Bronchial epithelial cell (primary cell): ENCODE measurements at regions not wholly inside any gene's neighbourhood (a gene's known extent, or its start where the extent isn't known, plus 50 kb on each side); places are given as distances from the start of the nearest gene placed in this dataset.
A peak's percentile ranks its signal among the peaks of the same experiment; 100 is the strongest.

Experiments used
- DNase-seq: peaks from one replicate; pipeline ENCODE4 v3.0.0-alpha.2; 2010; ENCODE audit warnings: low read depth
- FAIRE-seq: peaks from 2 replicates; lab custom pipeline; 2011; peaks lifted over from hg19 to GRCh38; lab: Jason Lieb, UNC
- H3K27me3 ChIP-seq: 2 replicates; pipeline ENCODE4 v1.5.1; 2011; ENCODE audit warnings: low read length; ENCODE audit not compliant: control insufficient read depth, insufficient read depth
- H3K36me3 ChIP-seq: 2 replicates; pipeline ENCODE4 v1.5.1; 2011; ENCODE audit warnings: low read length; ENCODE audit not compliant: control insufficient read depth, insufficient read depth
- H3K4me3 ChIP-seq: 2 replicates; pipeline ENCODE4 v1.5.1; 2011; ENCODE audit warnings: mild to moderate bottlenecking, low read depth, low read length, control low read depth
- TF ChIP-seq, protein P1 (sequence below): IDR thresholded peaks from 2 replicates; pipeline ENCODE4 v1.5.1; 2011; ENCODE audit warnings: mild to moderate bottlenecking, moderate library complexity, low read length, control low read depth, inconsistent platforms; ENCODE audit not compliant: insufficient read depth, severe bottlenecking

GRCh38 chr2:67289921-67290371, 107.2 kb upstream of the ETAA1 start:
- FAIRE-seq: no peak
- peak; percentile 98 for DNase-seq
- no peak overlapping the region for H3K4me3 ChIP-seq

DNA sequence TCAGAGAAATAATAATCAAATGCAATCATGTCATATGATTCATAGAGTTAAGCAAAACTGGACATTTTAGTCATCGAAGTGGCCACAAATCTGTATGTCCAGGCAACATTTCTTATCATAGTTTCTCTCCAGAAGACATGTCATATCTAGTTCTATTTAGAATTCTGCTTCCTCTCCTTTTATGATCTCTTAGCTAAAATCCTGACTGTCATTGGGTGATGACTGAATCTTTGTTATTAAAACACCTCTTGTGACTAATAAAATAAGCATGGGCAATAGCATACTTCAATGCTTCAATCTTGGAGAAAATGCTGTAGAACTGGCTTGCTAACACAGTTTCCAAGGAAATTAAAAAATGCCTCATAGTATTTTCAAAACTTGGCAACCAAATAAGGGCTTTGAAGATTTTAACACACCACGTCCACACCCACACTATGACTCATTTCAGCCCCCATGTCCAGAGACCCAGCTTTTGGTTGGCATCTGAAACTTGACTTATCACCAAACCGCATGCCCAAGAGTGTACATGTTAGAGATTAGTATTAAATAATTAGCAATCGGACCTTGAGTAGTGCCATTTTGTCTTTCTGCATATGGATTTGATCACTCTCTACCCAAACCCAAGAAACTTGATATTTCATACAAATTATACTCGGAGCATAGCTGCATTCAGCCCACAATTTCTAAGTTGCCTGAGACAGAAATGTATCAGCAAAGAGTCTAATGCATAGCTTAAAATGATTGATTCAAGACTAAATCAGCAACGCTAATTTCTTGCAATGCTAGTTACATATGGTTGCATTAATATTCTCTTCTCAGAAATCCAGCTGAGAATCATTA, 106.5 kb upstream of the ETAA1 start:
- Histone ChIP-seq H3K36me3 (no peaks in the 10 kb centered on the region), H3K4me3 (no peak overlapping the region), H3K27me3 (no peaks in the 10 kb centered on the region)
- TF ChIP-seq, protein P1, sequence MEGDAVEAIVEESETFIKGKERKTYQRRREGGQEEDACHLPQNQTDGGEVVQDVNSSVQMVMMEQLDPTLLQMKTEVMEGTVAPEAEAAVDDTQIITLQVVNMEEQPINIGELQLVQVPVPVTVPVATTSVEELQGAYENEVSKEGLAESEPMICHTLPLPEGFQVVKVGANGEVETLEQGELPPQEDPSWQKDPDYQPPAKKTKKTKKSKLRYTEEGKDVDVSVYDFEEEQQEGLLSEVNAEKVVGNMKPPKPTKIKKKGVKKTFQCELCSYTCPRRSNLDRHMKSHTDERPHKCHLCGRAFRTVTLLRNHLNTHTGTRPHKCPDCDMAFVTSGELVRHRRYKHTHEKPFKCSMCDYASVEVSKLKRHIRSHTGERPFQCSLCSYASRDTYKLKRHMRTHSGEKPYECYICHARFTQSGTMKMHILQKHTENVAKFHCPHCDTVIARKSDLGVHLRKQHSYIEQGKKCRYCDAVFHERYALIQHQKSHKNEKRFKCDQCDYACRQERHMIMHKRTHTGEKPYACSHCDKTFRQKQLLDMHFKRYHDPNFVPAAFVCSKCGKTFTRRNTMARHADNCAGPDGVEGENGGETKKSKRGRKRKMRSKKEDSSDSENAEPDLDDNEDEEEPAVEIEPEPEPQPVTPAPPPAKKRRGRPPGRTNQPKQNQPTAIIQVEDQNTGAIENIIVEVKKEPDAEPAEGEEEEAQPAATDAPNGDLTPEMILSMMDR: no peak
- DNase-seq (peak; percentile 99), FAIRE-seq (peak; percentile 50)

More at GRCh38 chr2:67289921-67290371, 107.2 kb upstream of the ETAA1 start:
- no peaks in the 10 kb centered on the region for H3K27me3 ChIP-seq
- no peaks in the 10 kb centered on the region for H3K36me3 ChIP-seq
- TF ChIP-seq, protein P1: no peak

DNA sequence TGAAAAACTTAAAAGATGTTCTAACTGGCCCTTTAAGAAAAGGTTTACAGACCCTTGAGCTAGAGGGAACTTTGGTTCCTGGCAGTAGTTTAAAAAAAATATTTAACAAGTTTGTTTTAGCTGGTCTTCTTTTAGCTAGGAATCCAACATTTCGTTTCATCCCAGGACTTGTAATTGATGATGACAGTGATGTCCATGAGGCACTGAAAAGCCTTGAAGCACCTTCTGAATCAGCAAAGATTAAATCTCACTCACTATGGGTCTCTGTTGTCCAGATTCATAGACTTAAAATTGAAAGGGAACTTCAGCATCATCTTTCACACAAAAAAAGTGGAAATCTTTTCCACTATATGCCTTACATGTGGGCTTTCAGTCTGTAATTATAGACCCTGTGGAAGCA, 102.9 kb upstream of the ETAA1 start:
- no peak for FAIRE-seq
- TF ChIP-seq, protein P1: no peak
- H3K27me3 ChIP-seq: no peaks in the 10 kb centered on the region
- no peak overlapping the region for H3K4me3 ChIP-seq
- DNase-seq: no peak
- no peaks in the 10 kb centered on the region for H3K36me3 ChIP-seq

DNA sequence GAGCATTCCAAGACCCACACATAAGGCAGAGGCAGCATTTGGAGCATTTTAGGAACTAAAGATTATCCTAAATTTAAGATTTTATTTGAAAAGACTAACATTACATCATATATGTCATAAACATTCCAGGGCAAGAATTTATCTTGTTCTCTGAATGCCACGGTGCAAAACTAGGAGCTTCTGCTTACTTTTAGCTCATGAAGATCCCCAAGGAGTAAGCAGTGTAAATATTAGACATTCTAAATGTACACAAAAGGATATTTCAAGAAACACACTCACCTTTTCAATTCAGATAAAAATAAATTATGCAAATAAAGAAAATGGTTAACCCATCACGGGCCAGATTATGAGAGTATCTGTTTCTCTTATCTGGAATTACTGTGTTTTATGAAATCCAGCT, 101.7 kb upstream of the ETAA1 start:
- Histone ChIP-seq H3K36me3 (no peaks in the 10 kb centered on the region), H3K4me3 (no peak overlapping the region), H3K27me3 (no peaks in the 10 kb centered on the region)
- no peak for DNase-seq
- TF ChIP-seq, protein P1: no peak
- no peak for FAIRE-seq

DNA sequence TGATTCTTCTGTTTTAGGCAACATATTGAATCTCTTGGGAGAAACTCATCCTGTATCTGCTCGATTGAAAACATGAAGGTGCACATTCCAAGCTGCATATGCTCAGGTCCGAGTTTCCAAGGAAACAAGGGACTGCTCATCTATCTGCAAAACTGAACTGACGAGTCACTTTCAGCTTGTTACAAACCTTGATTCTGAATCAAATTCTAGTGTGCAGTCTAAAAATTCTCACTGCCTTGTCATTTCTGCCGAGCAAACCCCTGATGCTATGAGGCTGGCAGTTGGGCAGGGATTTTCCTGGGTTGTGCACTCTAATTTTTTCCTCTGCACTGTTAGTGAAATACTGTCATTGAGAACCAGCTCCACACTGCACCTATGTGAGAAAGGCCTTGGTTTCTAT, 101.3 kb upstream of the ETAA1 start:
- Histone ChIP-seq H3K27me3 (no peaks in the 10 kb centered on the region), H3K36me3 (no peaks in the 10 kb centered on the region), H3K4me3 (no peak overlapping the region)
- FAIRE-seq (no peak), DNase-seq (peak; percentile 61)
- TF ChIP-seq, protein P1: no peak
